ENCODE measurements at regions not wholly inside any gene's neighbourhood (a gene's known extent, or its start where the extent isn't known, plus 50 kb on each side); places are given as distances from the start of the nearest gene placed in this dataset.

DNA sequence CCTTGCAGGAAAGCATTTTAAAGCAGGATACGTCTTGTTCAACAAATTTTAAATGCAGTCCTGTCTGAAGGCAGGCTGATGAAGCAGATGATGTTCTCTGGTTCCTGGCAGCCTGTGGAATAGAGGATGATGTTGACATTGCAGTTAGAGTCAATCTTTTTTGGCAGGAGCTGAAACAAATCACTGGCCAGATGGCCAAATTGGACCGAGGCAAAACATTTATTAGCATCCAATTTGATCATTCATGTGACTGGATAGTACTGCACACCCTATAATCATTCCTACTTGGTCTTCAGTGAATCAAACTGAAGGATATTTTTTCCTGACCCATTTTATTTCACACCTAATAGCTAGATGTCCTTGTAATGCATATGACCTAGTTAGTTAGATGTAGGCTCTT is 172.2 kb upstream of the SLC10A2 start:
- no peak overlapping the region for H3K27ac Mint-ChIP-seq
- H3K27me3 Mint-ChIP-seq: no peaks in the 10 kb centered on the region
- POLR2A ChIA-PET: no interaction called here
- no peak overlapping the region for H3K4me3 Mint-ChIP-seq
- H3K9me3 Mint-ChIP-seq: peaks cover 1 to 3% (median 2%) of the 10 kb centered on the region in 3 donors
- H3K36me3 Mint-ChIP-seq: no peaks in the 10 kb centered on the region
- CTCF ChIA-PET: no interaction called here
- Histone ChIP-seq H3K9me3 (no peaks in the 10 kb centered on the region), H3K27me3 (replicated peaks in 1 of 2; ENCODE audit: control insufficient read depth in 2 of 2, extremely low read depth in 1 of 2, insufficient read depth in 2 of 2, low read length in 1 of 2) (no peaks in the 10 kb centered on the region), H3K27ac (ENCODE audit: low read length) (no peak overlapping the region), H3K4me3 (ENCODE audit: control insufficient read depth in 1 of 2, extremely low read depth in 1 of 2, low read length in 1 of 2) (no peak overlapping the region), H3K36me3 (ENCODE audit: control insufficient read depth in 2 of 2, extremely low read depth in 1 of 2, insufficient read depth in 1 of 2, low read length in 1 of 2) (no peaks in the 10 kb centered on the region), H3K4me1 (ENCODE audit: control insufficient read depth in 1 of 2, extremely low read depth in 1 of 2, insufficient read depth in 2 of 2, low read length in 2 of 2) (no peaks in the 10 kb centered on the region)
- ATAC-seq (replicated peaks in 1 of 4) (no peak), DNase-seq (no peak)
- H3K4me1 Mint-ChIP-seq: no peaks in the 10 kb centered on the region
- 60% methylated on average over 1 of the region's 2 CpGs for WGBS (ENCODE audit: insufficient coverage)

DNA sequence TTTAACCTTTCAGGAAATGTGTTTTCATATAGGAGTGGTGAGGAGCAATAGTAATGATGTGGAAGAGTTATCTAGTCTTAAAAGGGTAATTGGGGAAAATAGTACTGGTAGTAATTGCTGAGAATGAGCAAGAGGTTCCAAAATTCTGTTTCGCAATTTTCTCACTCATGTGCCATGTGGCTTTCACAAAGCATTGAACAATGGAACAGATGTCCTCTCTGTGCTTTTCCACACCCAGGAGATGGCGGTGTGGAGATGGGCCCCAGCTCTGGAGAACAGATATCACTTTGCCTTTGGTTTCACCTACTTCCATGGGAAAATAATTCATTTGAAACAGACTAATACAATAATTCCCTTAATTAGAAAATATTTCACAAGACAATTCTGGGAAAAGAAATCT is 170.0 kb upstream of the SLC10A2 start:
- Histone ChIP-seq H3K36me3 (ENCODE audit: control insufficient read depth in 2 of 2, extremely low read depth in 1 of 2, insufficient read depth in 1 of 2, low read length in 1 of 2) (no peaks in the 10 kb centered on the region), H3K9me3 (no peaks in the 10 kb centered on the region), H3K27ac (ENCODE audit: low read length) (no peak overlapping the region), H3K27me3 (replicated peaks in 1 of 2; ENCODE audit: control insufficient read depth in 2 of 2, extremely low read depth in 1 of 2, insufficient read depth in 2 of 2, low read length in 1 of 2) (no peaks in the 10 kb centered on the region), H3K4me1 (ENCODE audit: control insufficient read depth in 1 of 2, extremely low read depth in 1 of 2, insufficient read depth in 2 of 2, low read length in 2 of 2) (no peaks in the 10 kb centered on the region), H3K4me3 (ENCODE audit: control insufficient read depth in 1 of 2, extremely low read depth in 1 of 2, low read length in 1 of 2) (no peak overlapping the region)
- 100% methylated on average over 1 of the region's 2 CpGs for WGBS (ENCODE audit: insufficient coverage)
- no peaks in the 10 kb centered on the region for H3K27me3 Mint-ChIP-seq
- ATAC-seq (replicated peaks in 1 of 4): no peak
- H3K9me3 Mint-ChIP-seq: peaks cover 3 to 16% (median 12%) of the 10 kb centered on the region in 3 donors
- ChIA-PET CTCF (no interaction called here), POLR2A (no interaction called here)
- H3K27ac Mint-ChIP-seq: no peak overlapping the region
- no peaks in the 10 kb centered on the region for H3K4me1 Mint-ChIP-seq
- DNase-seq: no peak
- no peaks in the 10 kb centered on the region for H3K36me3 Mint-ChIP-seq
- H3K4me3 Mint-ChIP-seq: no peak overlapping the region

DNA sequence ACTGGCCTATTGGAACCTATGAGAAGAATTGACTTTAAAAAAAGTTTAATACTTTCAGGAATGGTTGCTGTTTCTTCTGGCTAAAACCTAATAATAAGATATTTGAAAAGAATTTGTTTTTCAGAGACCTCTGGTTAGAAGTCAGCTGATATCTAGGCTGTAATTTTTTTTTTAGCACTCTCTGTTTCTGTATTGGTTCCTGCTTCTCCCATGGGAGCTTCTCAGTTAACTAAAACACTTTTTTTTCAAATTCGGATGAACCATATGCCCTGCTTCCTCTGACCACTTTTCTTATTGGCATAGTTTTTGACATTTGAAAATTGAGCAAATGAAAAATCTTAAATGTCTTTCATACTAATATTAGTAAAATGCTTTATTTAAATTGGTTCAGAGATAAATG is 163.5 kb upstream of the SLC10A2 start:
- no CpG with 5 or more reads among the region's 1 CpG for WGBS (ENCODE audit: insufficient coverage)
- Histone ChIP-seq H3K27me3 (replicated peaks in 1 of 2; ENCODE audit: control insufficient read depth in 2 of 2, extremely low read depth in 1 of 2, insufficient read depth in 2 of 2, low read length in 1 of 2) (no peaks in the 10 kb centered on the region), H3K4me3 (ENCODE audit: control insufficient read depth in 1 of 2, extremely low read depth in 1 of 2, low read length in 1 of 2) (no peak overlapping the region), H3K27ac (ENCODE audit: low read length) (no peak overlapping the region), H3K4me1 (ENCODE audit: control insufficient read depth in 1 of 2, extremely low read depth in 1 of 2, insufficient read depth in 2 of 2, low read length in 2 of 2) (no peaks in the 10 kb centered on the region), H3K36me3 (ENCODE audit: control insufficient read depth in 2 of 2, extremely low read depth in 1 of 2, insufficient read depth in 1 of 2, low read length in 1 of 2) (no peaks in the 10 kb centered on the region), H3K9me3 (no peaks in the 10 kb centered on the region)
- Mint-ChIP-seq H3K4me3 (no peak overlapping the region), H3K9me3 (peaks cover 3 to 25% (median 24%) of the 10 kb centered on the region in 3 donors), H3K4me1 (no peaks in the 10 kb centered on the region), H3K27ac (no peak overlapping the region), H3K36me3 (no peaks in the 10 kb centered on the region), H3K27me3 (no peaks in the 10 kb centered on the region)
- CTCF ChIA-PET: no interaction called here
- DNase-seq: no peak
- POLR2A ChIA-PET: interaction anchor here in 1 of 2 donors (0.6 kb wide), 1 partner anchor 37 kb away, joined by 3 read pairs; no protein-coding TSS in a partner anchor
- ATAC-seq (replicated peaks in 1 of 4): no peak

DNA sequence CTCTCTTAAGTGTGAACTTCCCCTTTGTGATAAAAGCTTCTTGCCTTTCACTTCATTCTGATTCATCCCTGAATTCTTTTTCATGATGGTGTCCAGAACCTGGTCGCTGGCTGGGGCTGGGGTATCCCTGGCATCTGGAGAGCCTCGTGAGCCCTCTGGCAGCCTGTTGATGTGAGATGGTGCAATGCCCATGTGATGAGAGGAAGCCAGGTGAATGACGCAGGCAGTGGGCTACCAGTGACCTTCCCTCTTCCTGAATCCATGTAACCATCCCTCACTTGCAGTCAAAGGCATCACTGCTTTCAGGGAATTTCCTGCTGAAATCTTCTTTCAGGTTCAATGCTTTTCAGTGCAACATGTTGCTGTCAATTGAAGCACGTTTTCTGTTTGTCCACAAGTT is 158.6 kb upstream of the SLC10A2 start:
- 56% methylated on average over 2 of the region's 4 CpGs for WGBS (ENCODE audit: insufficient coverage)
- Mint-ChIP-seq H3K27me3 (no peaks in the 10 kb centered on the region), H3K27ac (no peak overlapping the region), H3K4me1 (no peaks in the 10 kb centered on the region), H3K4me3 (no peak overlapping the region), H3K36me3 (no peaks in the 10 kb centered on the region), H3K9me3 (peaks cover 0 to 13% (median 9%) of the 10 kb centered on the region in 3 donors)
- Histone ChIP-seq H3K4me1 (ENCODE audit: control insufficient read depth in 1 of 2, extremely low read depth in 1 of 2, insufficient read depth in 2 of 2, low read length in 2 of 2) (no peaks in the 10 kb centered on the region), H3K9me3 (no peaks in the 10 kb centered on the region), H3K4me3 (ENCODE audit: control insufficient read depth in 1 of 2, extremely low read depth in 1 of 2, low read length in 1 of 2) (no peak overlapping the region), H3K36me3 (ENCODE audit: control insufficient read depth in 2 of 2, extremely low read depth in 1 of 2, insufficient read depth in 1 of 2, low read length in 1 of 2) (no peaks in the 10 kb centered on the region), H3K27me3 (replicated peaks in 1 of 2; ENCODE audit: control insufficient read depth in 2 of 2, extremely low read depth in 1 of 2, insufficient read depth in 2 of 2, low read length in 1 of 2) (no peaks in the 10 kb centered on the region), H3K27ac (ENCODE audit: low read length) (no peak overlapping the region)
- DNase-seq (no peak), ATAC-seq (replicated peaks in 1 of 4) (no peak)
- ChIA-PET CTCF (no interaction called here), POLR2A (no interaction called here)

DNA sequence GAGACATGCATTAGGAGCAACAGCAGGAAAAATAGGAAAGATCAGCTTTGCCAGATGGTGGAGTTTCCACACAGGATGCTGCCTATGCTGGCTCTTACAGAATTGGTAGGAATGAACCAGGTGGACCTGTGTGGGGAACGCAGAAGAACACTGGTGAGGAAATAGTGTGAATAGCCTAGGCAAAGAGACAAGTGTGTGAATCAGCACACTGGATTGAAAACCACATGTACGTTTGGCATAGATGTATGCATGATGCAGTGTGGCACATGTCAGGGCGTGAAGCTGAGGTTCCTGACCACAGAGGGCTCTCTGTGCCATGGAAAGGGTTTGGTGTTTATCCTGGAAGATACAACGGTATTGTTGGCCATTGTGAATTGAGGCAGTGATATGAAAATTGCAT is 156.5 kb upstream of the SLC10A2 start:
- Mint-ChIP-seq H3K36me3 (no peaks in the 10 kb centered on the region), H3K4me3 (no peak overlapping the region), H3K4me1 (no peaks in the 10 kb centered on the region), H3K27me3 (no peaks in the 10 kb centered on the region), H3K27ac (no peak overlapping the region), H3K9me3 (peaks cover 0 to 6% (median 0%) of the 10 kb centered on the region in 3 donors)
- Histone ChIP-seq H3K36me3 (ENCODE audit: control insufficient read depth in 2 of 2, extremely low read depth in 1 of 2, insufficient read depth in 1 of 2, low read length in 1 of 2) (no peaks in the 10 kb centered on the region), H3K4me1 (ENCODE audit: control insufficient read depth in 1 of 2, extremely low read depth in 1 of 2, insufficient read depth in 2 of 2, low read length in 2 of 2) (no peaks in the 10 kb centered on the region), H3K27me3 (replicated peaks in 1 of 2; ENCODE audit: control insufficient read depth in 2 of 2, extremely low read depth in 1 of 2, insufficient read depth in 2 of 2, low read length in 1 of 2) (no peaks in the 10 kb centered on the region), H3K4me3 (ENCODE audit: control insufficient read depth in 1 of 2, extremely low read depth in 1 of 2, low read length in 1 of 2) (no peak overlapping the region), H3K9me3 (no peaks in the 10 kb centered on the region), H3K27ac (ENCODE audit: low read length) (no peak overlapping the region)
- POLR2A ChIA-PET: no interaction called here
- no peak for DNase-seq
- no peak for ATAC-seq (replicated peaks in 1 of 4)
- WGBS (ENCODE audit: insufficient coverage): 76% methylated on average over 4 of the region's 4 CpGs
- CTCF ChIA-PET: no interaction called here

DNA sequence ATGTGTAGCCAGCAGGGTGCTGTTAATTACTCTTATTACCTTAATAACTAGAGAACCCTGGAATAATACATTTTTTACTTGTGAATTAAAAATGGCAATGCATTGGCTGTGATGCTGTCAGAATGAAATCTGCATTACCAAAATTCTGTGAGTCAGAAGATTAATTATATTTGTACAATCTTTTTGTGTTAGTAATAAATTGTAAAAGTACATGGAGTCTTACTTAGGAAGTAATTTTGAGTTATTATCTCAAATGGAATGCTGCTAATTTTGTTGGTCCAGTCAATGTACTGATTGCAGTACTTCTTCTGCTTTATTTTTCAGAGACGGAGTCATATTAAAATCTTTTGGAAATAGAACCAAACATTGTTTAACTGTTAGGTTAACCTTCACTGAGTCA is 152.0 kb upstream of the SLC10A2 start:
- Mint-ChIP-seq H3K27me3 (no peaks in the 10 kb centered on the region), H3K4me1 (no peaks in the 10 kb centered on the region), H3K36me3 (no peaks in the 10 kb centered on the region), H3K27ac (no peak overlapping the region), H3K9me3 (peaks cover 0 to 6% (median 0%) of the 10 kb centered on the region in 3 donors), H3K4me3 (no peak overlapping the region)
- Histone ChIP-seq H3K9me3 (no peaks in the 10 kb centered on the region), H3K36me3 (ENCODE audit: control insufficient read depth in 2 of 2, extremely low read depth in 1 of 2, insufficient read depth in 1 of 2, low read length in 1 of 2) (no peaks in the 10 kb centered on the region), H3K27ac (ENCODE audit: low read length) (no peak overlapping the region), H3K4me3 (ENCODE audit: control insufficient read depth in 1 of 2, extremely low read depth in 1 of 2, low read length in 1 of 2) (no peak overlapping the region), H3K27me3 (replicated peaks in 1 of 2; ENCODE audit: control insufficient read depth in 2 of 2, extremely low read depth in 1 of 2, insufficient read depth in 2 of 2, low read length in 1 of 2) (no peaks in the 10 kb centered on the region), H3K4me1 (ENCODE audit: control insufficient read depth in 1 of 2, extremely low read depth in 1 of 2, insufficient read depth in 2 of 2, low read length in 2 of 2) (no peaks in the 10 kb centered on the region)
- ATAC-seq (replicated peaks in 1 of 4) (no peak), DNase-seq (no peak)
- POLR2A ChIA-PET: no interaction called here
- no CpG with 5 or more reads among the region's 1 CpG for WGBS (ENCODE audit: insufficient coverage)
- CTCF ChIA-PET: no interaction called here

DNA sequence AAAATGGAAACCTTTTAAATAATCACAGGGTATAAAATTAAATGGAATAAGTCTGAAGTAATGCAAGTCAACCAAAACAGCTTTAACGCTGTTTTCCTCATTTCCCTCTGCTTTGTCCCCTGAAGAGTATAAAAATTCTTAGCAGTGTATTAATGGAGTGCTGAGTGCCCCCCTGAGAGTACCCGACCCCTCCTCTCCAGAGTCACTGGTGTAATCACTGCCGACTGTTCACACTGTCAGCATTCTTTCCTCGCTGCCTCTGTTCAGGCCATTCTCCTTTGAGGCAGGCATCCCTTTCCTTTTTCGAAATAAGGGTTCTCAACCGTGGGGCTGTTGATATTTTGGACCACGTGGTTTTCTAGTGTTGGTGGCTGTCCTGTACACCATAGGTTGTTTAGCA is 146.9 kb upstream of the SLC10A2 start:
- Mint-ChIP-seq H3K27ac (no peak overlapping the region), H3K4me1 (no peaks in the 10 kb centered on the region), H3K27me3 (no peaks in the 10 kb centered on the region), H3K4me3 (no peak overlapping the region), H3K9me3 (no peaks in the 10 kb centered on the region), H3K36me3 (no peaks in the 10 kb centered on the region)
- no peaks in the 10 kb centered on the region for H3K36me3 ChIP-seq (ENCODE audit: control insufficient read depth in 2 of 2, extremely low read depth in 1 of 2, insufficient read depth in 1 of 2, low read length in 1 of 2)
- ChIA-PET POLR2A (no interaction called here), CTCF (no interaction called here)
- H3K27ac ChIP-seq (ENCODE audit: low read length): no peak overlapping the region
- 60% methylated on average over 1 of the region's 7 CpGs for WGBS (ENCODE audit: insufficient coverage)
- H3K4me3 ChIP-seq (ENCODE audit: control insufficient read depth in 1 of 2, extremely low read depth in 1 of 2, low read length in 1 of 2): no peak overlapping the region
- H3K9me3 ChIP-seq: no peaks in the 10 kb centered on the region
- DNase-seq (no peak), ATAC-seq (replicated peaks in 1 of 4) (no peak)
- H3K4me1 ChIP-seq (ENCODE audit: control insufficient read depth in 1 of 2, extremely low read depth in 1 of 2, insufficient read depth in 2 of 2, low read length in 2 of 2): no peaks in the 10 kb centered on the region
- H3K27me3 ChIP-seq (replicated peaks in 1 of 2; ENCODE audit: control insufficient read depth in 2 of 2, extremely low read depth in 1 of 2, insufficient read depth in 2 of 2, low read length in 1 of 2): no peaks in the 10 kb centered on the region
